Right atrium auricular region (tissue), 2 donors: ENCODE measurements at regions not wholly inside any gene's neighbourhood (a gene's known extent, or its start where the extent isn't known, plus 50 kb on each side); places are given as distances from the start of the nearest gene placed in this dataset.

ENCODE experiments used
- DNase-seq: peaks from one replicate; pipeline ENCODE4 v3.0.0-alpha.2; 2019; ENCODE audit warnings: low spot score
- H3K27ac ChIP-seq, 2 donors: fragments of 200-600 bp; sonication (generic); 1 replicate in 1 of 2; 2 replicates in 1 of 2; pipeline ENCODE4 v1.5.1; 2016 to 2019
- H3K27me3 ChIP-seq, 2 donors: fragments of 200-600 bp; sonication (generic); one replicate each; pipeline versions ENCODE4 v1.5.1 to v1.6.0; 2017 to 2019
- H3K36me3 ChIP-seq: fragments of 200-600 bp; sonication (generic); one replicate; pipeline ENCODE4 v1.5.1; 2016
- H3K4me1 ChIP-seq, 2 donors: fragments of 200-600 bp; sonication (generic); one replicate each; pipeline versions ENCODE4 v1.5.1 to v1.6.0; 2017 to 2019
- H3K4me3 ChIP-seq, 2 donors: fragments of 200-600 bp; sonication (generic); 1 replicate in 1 of 2; 2 replicates in 1 of 2; pipeline ENCODE4 v1.5.1; 2017 to 2019; ENCODE audit warnings: mild to moderate bottlenecking in 1 of 2, moderate library complexity in 1 of 2
- H3K9me3 ChIP-seq, 2 donors: fragments of 200-600 bp; sonication (generic); one replicate each; pipeline ENCODE4 v1.5.1; 2019
- CTCF ChIP-seq, 2 donors: fragments of 200-600 bp; sonication (generic); IDR thresholded peaks; one replicate each; pipeline ENCODE4 v1.5.1; 2019; ENCODE audit warnings: antibody characterized with exemption in 2 of 2

GRCh38 chr13:46996316-46997030 lies 99.6 kb upstream of the HTR2A start:
- DNase-seq, result no peak
- no peaks in the 10 kb centered on the region for H3K4me1 ChIP-seq
- TF ChIP-seq CTCF (IDR thresholded peaks at IDR 0.05), result no peak
- no peak overlapping the region for H3K27ac ChIP-seq
- no peaks in the 10 kb centered on the region for H3K9me3 ChIP-seq
- no peak overlapping the region for H3K4me3 ChIP-seq
- no peaks in the 10 kb centered on the region for H3K27me3 ChIP-seq
- no peaks in the 10 kb centered on the region for H3K36me3 ChIP-seq

GRCh38 chr13:46995874-46996273 lies 99.0 kb upstream of the HTR2A start:
- no peak overlapping the region for H3K27ac ChIP-seq
- TF ChIP-seq CTCF (IDR thresholded peaks at IDR 0.05), result no peak
- no peaks in the 10 kb centered on the region for H3K9me3 ChIP-seq
- no peak overlapping the region for H3K4me3 ChIP-seq
- no peaks in the 10 kb centered on the region for H3K27me3 ChIP-seq
- H3K36me3 ChIP-seq, result no peaks in the 10 kb centered on the region
- no peaks in the 10 kb centered on the region for H3K4me1 ChIP-seq
- no peak for DNase-seq

GRCh38 chr13:46994492-46994891 lies 97.6 kb upstream of the HTR2A start:
- no peak for DNase-seq
- no peaks in the 10 kb centered on the region for H3K27me3 ChIP-seq
- H3K4me3 ChIP-seq, result no peak overlapping the region
- no peak for TF ChIP-seq CTCF (IDR thresholded peaks at IDR 0.05)
- no peak overlapping the region for H3K27ac ChIP-seq
- no peaks in the 10 kb centered on the region for H3K9me3 ChIP-seq
- no peaks in the 10 kb centered on the region for H3K4me1 ChIP-seq
- H3K36me3 ChIP-seq, result no peaks in the 10 kb centered on the region

GRCh38 chr13:46992383-46992952 lies 95.6 kb upstream of the HTR2A start:
- H3K4me1 ChIP-seq, result no peaks in the 10 kb centered on the region
- DNase-seq, result no peak
- no peak overlapping the region for H3K27ac ChIP-seq
- H3K27me3 ChIP-seq, result no peaks in the 10 kb centered on the region
- no peak overlapping the region for H3K4me3 ChIP-seq
- TF ChIP-seq CTCF (IDR thresholded peaks at IDR 0.05), result no peak
- H3K9me3 ChIP-seq, result no peaks in the 10 kb centered on the region
- H3K36me3 ChIP-seq, result no peaks in the 10 kb centered on the region

DNA sequence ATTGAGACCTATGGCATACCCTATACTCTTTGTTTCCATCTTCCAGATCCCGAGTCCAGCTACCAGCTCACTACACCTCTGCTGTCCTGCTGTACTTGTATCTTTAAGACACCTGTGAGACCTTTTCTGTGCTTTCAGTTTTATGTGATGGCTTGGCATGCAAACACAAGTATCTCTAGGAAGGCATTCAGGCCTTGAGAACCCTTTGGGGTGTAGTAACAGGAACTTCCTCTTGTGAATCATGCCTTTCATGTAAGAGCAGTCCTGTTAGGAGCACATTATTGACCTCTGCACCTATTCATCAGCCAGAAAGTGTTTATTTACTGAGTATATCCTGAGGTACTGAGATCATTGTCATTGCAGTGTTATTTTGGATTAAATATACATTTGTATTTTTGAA lies 87.0 kb upstream of the HTR2A start:
- Histone ChIP-seq H3K9me3 (no peaks in the 10 kb centered on the region), H3K36me3 (no peaks in the 10 kb centered on the region), H3K27ac (no peak overlapping the region), H3K4me3 (no peak overlapping the region), H3K27me3 (no peaks in the 10 kb centered on the region), H3K4me1 (no peaks in the 10 kb centered on the region)
- no peak for TF ChIP-seq CTCF (IDR thresholded peaks at IDR 0.05)
- DNase-seq, result no peak
